Suprapubic skin (tissue), 2 donors: ENCODE measurements at regions not wholly inside any gene's neighbourhood (a gene's known extent, or its start where the extent isn't known, plus 50 kb on each side); places are given as distances from the start of the nearest gene placed in this dataset.

ENCODE experiments used
- EP300 ChIP-seq: sonication (generic); formaldehyde crosslinking; IDR thresholded peaks from one replicate; pipeline ENCODE4 v1.6.1; 2017; ENCODE audit warnings: antibody characterized with exemption
- POLR2A ChIP-seq, 2 donors: fragments of 450-650 bp; IDR thresholded peaks; one replicate each; pipeline ENCODE4 v1.6.1; 2017; ENCODE audit warnings: antibody characterized with exemption in 2 of 2, mild to moderate bottlenecking in 2 of 2, moderate library complexity in 2 of 2

DNA sequence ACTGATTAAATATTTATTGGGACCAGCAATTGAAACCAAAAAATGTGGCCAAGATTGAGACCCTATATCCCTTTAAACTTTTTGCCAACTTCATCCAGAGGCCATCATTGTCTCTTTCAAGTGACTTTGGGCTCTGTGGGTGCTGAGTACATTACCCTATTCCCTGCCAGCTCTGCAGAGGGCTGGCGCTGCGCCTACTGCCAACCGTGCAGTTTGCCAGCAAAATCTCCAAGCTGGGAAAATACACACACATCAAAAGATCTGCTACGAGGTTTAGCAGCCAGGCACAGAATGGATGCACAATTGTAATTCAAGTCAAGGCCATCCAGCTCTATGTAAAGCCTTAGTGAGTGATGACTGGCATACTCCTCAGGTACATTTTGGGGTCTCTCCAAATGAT is 125.0 kb downstream of the CBLN4 start:
- TF ChIP-seq POLR2A (IDR thresholded peaks at IDR 0.05): no peak
- TF ChIP-seq EP300: no peak
